CD14-positive monocyte (primary cell): ENCODE measurements at regions not wholly inside any gene's neighbourhood (a gene's known extent, or its start where the extent isn't known, plus 50 kb on each side); places are given as distances from the start of the nearest gene placed in this dataset.

ENCODE experiments used
- DNase-seq, 3 donors: peaks; one replicate each; pipeline ENCODE4 v3.0.0-alpha.2; 2011 to 2022
- H2AFZ ChIP-seq: 2 replicates; pipeline ENCODE4 v1.6.0; 2012; ENCODE audit warnings: mild to moderate bottlenecking, low read depth, low read length, inconsistent platforms; ENCODE audit not compliant: insufficient read depth, poor library complexity, severe bottlenecking
- H3K27ac ChIP-seq, 2 donors: 1 replicate in 1 of 2; 2 replicates in 1 of 2; pipeline ENCODE4 v1.5.1; 2012 to 2013; ENCODE audit warnings: low read length in 2 of 2, control low read depth in 1 of 2, inconsistent platforms in 1 of 2, low read depth in 1 of 2, mild to moderate bottlenecking in 1 of 2
- H3K27me3 ChIP-seq, 2 donors: one replicate each; pipeline versions ENCODE4 v1.6.0 to v1.6.1; 2011 to 2013; ENCODE audit warnings: low read length in 2 of 2; ENCODE audit not compliant: control insufficient read depth in 2 of 2, insufficient read depth in 2 of 2
- H3K36me3 ChIP-seq, 2 donors: replicated peaks in 1 of 2; 1 replicate in 1 of 2; 2 replicates in 1 of 2; pipeline versions ENCODE4 v1.5.1 to v1.6.1; 2012 to 2013; ENCODE audit warnings: low read length in 2 of 2, control low read depth in 1 of 2, inconsistent platforms in 1 of 2, mild to moderate bottlenecking in 1 of 2; ENCODE audit not compliant: insufficient read depth in 2 of 2, control insufficient read depth in 1 of 2
- H3K4me1 ChIP-seq, 2 donors: 1 replicate in 1 of 2; 2 replicates in 1 of 2; pipeline versions ENCODE4 v1.5.1 to v1.6.1; 2012 to 2013; ENCODE audit warnings: low read length in 2 of 2, control low read depth in 1 of 2, inconsistent platforms in 1 of 2, mild to moderate bottlenecking in 1 of 2, moderate library complexity in 1 of 2; ENCODE audit not compliant: insufficient read depth in 2 of 2, control insufficient read depth in 1 of 2
- H3K4me2 ChIP-seq: replicated peaks from 2 replicates; pipeline ENCODE3; 2012; ENCODE audit warnings: low read length, moderate library complexity, mild to moderate bottlenecking; ENCODE audit not compliant: poor library complexity, severe bottlenecking; ENCODE audit errors: extremely low read depth
- H3K4me3 ChIP-seq, 3 experiments: fragments of 200-600 bp in 1 of 3; sonication (generic) in 1 of 3; replicated peaks in 1 of 3; 1 replicate in 2 of 3; 2 replicates in 1 of 3; pipeline ENCODE4 v1.5.1; 2011 to 2013; ENCODE audit warnings: low read length in 3 of 3, mild to moderate bottlenecking in 3 of 3, control low read depth in 2 of 3, low read depth in 2 of 3, inconsistent platforms in 1 of 3, moderate library complexity in 1 of 3
- H3K79me2 ChIP-seq: 2 replicates; pipeline ENCODE4 v1.6.0; 2012; ENCODE audit warnings: mild to moderate bottlenecking, control low read depth, inconsistent platforms, low read length, moderate library complexity; ENCODE audit not compliant: insufficient read depth
- H3K9ac ChIP-seq: 2 replicates; pipeline ENCODE4 v1.6.0; 2017; ENCODE audit warnings: low read length, mild to moderate bottlenecking; ENCODE audit not compliant: insufficient read depth, poor library complexity, severe bottlenecking
- H3K9me3 ChIP-seq, 2 donors: replicated peaks in 1 of 2; 1 replicate in 1 of 2; 2 replicates in 1 of 2; pipeline versions ENCODE4 v1.5.1 to v1.6.1; 2012 to 2013; ENCODE audit warnings: low read length in 2 of 2, control low read depth in 1 of 2; ENCODE audit not compliant: control insufficient read depth in 1 of 2, insufficient read depth in 1 of 2
- H4K20me1 ChIP-seq: 2 replicates; pipeline ENCODE4 v1.6.0; 2012; ENCODE audit warnings: mild to moderate bottlenecking, low read length, control low read depth, moderate library complexity; ENCODE audit not compliant: insufficient read depth
- H3K27ac Mint-ChIP-seq, 7 donors: one replicate each; pipeline ENCODE4 v1.8.0; 2020; ENCODE audit warnings: mild to moderate bottlenecking in 7 of 7, mixed read lengths in 7 of 7, moderate library complexity in 6 of 7, inconsistent platforms in 2 of 7
- H3K27me3 Mint-ChIP-seq, 3 donors: one replicate each; pipeline ENCODE4 v1.8.0; 2021 to 2022; ENCODE audit warnings: low read depth in 3 of 3, mild to moderate bottlenecking in 3 of 3, mixed read lengths in 3 of 3, moderate library complexity in 3 of 3, inconsistent platforms in 1 of 3
- H3K36me3 Mint-ChIP-seq, 2 donors: one replicate each; pipeline ENCODE4 v1.8.0; 2020; ENCODE audit warnings: mixed read lengths in 2 of 2, inconsistent platforms in 1 of 2, mild to moderate bottlenecking in 1 of 2
- H3K4me1 Mint-ChIP-seq: one replicate; pipeline ENCODE4 v1.8.0; 2020; ENCODE audit warnings: mild to moderate bottlenecking, mixed read lengths
- H3K4me3 Mint-ChIP-seq, 2 donors: one replicate each; pipeline ENCODE4 v1.8.0; 2020; ENCODE audit warnings: mild to moderate bottlenecking in 2 of 2, mixed read lengths in 2 of 2, moderate library complexity in 1 of 2
- H3K9me3 Mint-ChIP-seq, 7 donors: one replicate each; pipeline ENCODE4 v1.8.0; 2020 to 2022; ENCODE audit warnings: mixed read lengths in 7 of 7, mild to moderate bottlenecking in 6 of 7, moderate library complexity in 6 of 7, inconsistent platforms in 2 of 7
- WGBS: methylation state at CpG from one replicate; pipeline ENCODE4 v1.1.5; 2013; ENCODE audit warnings: missing lambda C conversion rate; ENCODE audit not compliant: insufficient coverage; 5-methylcytosine and 5-hydroxymethylcytosine counted together
- intact Hi-C, 2 donors: fragments of 100-400 bp; cut with micrococcal nuclease; formaldehyde crosslinking; loops; one replicate each; pipeline versions ENCODE4 v1.15.0 to v1.15.1; 2023
- TF ChIP-seq, protein P1 (sequence below): fragments of 200-600 bp; IDR thresholded peaks from one replicate; pipeline ENCODE4 v1.8.0; 2022; ENCODE audit warnings: antibody characterized with exemption, mild to moderate bottlenecking

DNA sequence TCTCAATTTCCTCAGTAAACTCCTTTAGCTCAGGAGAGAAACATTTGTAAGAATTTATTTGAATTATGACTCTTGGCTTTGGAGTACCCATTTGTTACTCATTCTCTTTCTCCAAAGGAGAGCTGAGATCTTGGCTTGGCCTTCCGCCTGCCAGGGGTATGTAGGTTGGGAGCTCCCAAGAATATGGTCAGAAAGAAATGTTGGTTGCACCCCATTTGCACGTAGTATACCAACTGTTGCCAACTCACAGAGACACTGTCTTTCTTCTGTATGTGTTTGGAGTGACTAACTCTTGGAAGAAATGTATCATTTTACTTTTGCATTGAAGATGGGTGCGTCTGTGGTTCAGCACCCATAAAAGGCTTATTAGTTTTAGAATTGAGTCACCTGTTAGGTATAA is 708.5 kb upstream of the SORCS1 start:
- Mint-ChIP-seq H3K4me1 (no peaks in the 10 kb centered on the region), H3K36me3 (no peaks in the 10 kb centered on the region), H3K27ac (no peak overlapping the region), H3K27me3 (no peaks in the 10 kb centered on the region), H3K9me3 (peaks cover 0 to 8% (median 4%) of the 10 kb centered on the region in 7 donors), H3K4me3 (no peak overlapping the region)
- TF ChIP-seq, protein P1, sequence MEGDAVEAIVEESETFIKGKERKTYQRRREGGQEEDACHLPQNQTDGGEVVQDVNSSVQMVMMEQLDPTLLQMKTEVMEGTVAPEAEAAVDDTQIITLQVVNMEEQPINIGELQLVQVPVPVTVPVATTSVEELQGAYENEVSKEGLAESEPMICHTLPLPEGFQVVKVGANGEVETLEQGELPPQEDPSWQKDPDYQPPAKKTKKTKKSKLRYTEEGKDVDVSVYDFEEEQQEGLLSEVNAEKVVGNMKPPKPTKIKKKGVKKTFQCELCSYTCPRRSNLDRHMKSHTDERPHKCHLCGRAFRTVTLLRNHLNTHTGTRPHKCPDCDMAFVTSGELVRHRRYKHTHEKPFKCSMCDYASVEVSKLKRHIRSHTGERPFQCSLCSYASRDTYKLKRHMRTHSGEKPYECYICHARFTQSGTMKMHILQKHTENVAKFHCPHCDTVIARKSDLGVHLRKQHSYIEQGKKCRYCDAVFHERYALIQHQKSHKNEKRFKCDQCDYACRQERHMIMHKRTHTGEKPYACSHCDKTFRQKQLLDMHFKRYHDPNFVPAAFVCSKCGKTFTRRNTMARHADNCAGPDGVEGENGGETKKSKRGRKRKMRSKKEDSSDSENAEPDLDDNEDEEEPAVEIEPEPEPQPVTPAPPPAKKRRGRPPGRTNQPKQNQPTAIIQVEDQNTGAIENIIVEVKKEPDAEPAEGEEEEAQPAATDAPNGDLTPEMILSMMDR, result no peak
- Histone ChIP-seq H3K4me3 (no peak overlapping the region), H3K79me2 (no peaks in the 10 kb centered on the region), H4K20me1 (no peaks in the 10 kb centered on the region), H3K27me3 (no peaks in the 10 kb centered on the region), H3K4me2 (no peak overlapping the region), H3K4me1 (no peaks in the 10 kb centered on the region), H2AFZ (no peak overlapping the region), H3K36me3 (no peaks in the 10 kb centered on the region), H3K9me3 (peaks cover 0 to 6% of the 10 kb centered on the region in 2 donors), H3K9ac (no peak overlapping the region), H3K27ac (no peak overlapping the region)
- DNase-seq, result no peak
- intact Hi-C loops, result no loop called here
- WGBS, result 60% methylated on average over 1 of the region's 3 CpGs

DNA sequence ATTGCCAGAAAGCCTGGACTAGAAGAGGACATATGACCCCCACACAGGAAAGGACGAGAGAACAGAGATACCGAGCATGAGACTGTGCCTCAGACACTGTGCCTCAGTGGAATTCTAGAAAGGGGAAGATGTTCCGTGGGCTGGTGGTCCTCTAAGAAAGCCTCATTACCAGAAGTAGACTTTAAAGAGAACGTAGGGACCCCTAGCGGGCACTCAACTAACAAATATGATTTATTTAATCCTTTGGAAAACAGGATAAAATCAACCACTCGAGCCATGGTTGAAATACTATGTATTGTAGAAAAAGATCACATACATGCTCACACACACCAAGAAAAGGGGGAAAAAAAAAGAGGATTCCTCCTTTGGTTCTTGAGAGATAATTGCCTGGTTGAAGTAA is 701.2 kb upstream of the SORCS1 start:
- Histone ChIP-seq H3K9me3 (peaks cover 0 to 3% of the 10 kb centered on the region in 2 donors), H4K20me1 (no peaks in the 10 kb centered on the region), H3K79me2 (no peaks in the 10 kb centered on the region), H3K4me1 (no peaks in the 10 kb centered on the region), H3K9ac (no peak overlapping the region), H3K27me3 (no peaks in the 10 kb centered on the region), H3K4me3 (no peak overlapping the region), H3K36me3 (no peaks in the 10 kb centered on the region), H3K27ac (no peak overlapping the region), H3K4me2 (no peak overlapping the region), H2AFZ (no peak overlapping the region)
- WGBS, result no CpG with 5 or more reads among the region's 6 CpGs
- Mint-ChIP-seq H3K27ac (no peak overlapping the region), H3K9me3 (no peaks in the 10 kb centered on the region), H3K4me3 (no peak overlapping the region), H3K4me1 (no peaks in the 10 kb centered on the region), H3K27me3 (peaks cover 0 to 2% (median 0%) of the 10 kb centered on the region in 3 donors), H3K36me3 (no peaks in the 10 kb centered on the region)
- no peak for DNase-seq
- intact Hi-C loops, result no loop called here
- TF ChIP-seq, protein P1, result no peak
